ENCODE measurements at regions not wholly inside any gene's neighbourhood (a gene's known extent, or its start where the extent isn't known, plus 50 kb on each side); places are given as distances from the start of the nearest gene placed in this dataset.
A peak's percentile ranks its signal among the peaks of the same experiment; 100 is the strongest.
"Not testable (repeated sequence)": the region's sequence is repeated elsewhere in the genome, so short reads cannot be mapped to it uniquely, and the experiment has no call there.

DNA sequence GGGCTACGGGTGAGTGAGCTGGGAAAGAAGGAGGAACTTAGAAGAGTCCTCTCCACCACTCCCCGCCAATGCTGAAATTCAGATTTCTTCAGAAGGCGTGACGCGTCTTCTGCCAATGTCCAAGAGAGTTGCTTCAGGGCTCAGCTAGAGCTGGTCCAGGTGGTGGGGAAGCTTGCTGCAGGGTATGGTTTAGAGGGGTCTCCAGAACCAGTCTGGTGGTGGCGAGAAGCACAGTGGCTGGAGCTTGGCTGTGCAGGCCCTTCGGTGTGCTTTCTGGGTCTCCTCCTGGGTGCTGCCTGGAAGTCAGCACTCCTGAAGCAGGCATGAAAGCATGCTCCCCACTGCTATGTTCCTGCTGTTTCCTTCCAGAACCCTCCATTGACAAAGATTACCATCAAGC, 387.2 kb downstream of the PTPRU start:
- no peaks in the 10 kb centered on the region for H3K36me3 Mint-ChIP-seq (ENCODE audit: insufficient read depth)
- peaks cover 8% of the 10 kb centered on the region for H3K4me1 Mint-ChIP-seq (ENCODE audit: low read depth)
- TF ChIP-seq CTCF (IDR thresholded peaks at IDR 0.05; ENCODE audit: unreplicated experiment): no peak

GRCh38 chr1:29621826-29622435, 385.6 kb downstream of the PTPRU start:
- no peak for TF ChIP-seq CTCF (IDR thresholded peaks at IDR 0.05; ENCODE audit: unreplicated experiment)
- Mint-ChIP-seq H3K27ac (no peak overlapping the region), H3K4me3 (ENCODE audit: low read depth) (no peak overlapping the region), H3K27me3 (peaks cover 6% of the 10 kb centered on the region), H3K36me3 (ENCODE audit: insufficient read depth) (no peaks in the 10 kb centered on the region), H3K9me3 (ENCODE audit: low read depth) (no peaks in the 10 kb centered on the region), H3K4me1 (ENCODE audit: low read depth) (peaks cover 8% of the 10 kb centered on the region)
- DNase-seq (ENCODE audit: low spot score, unreplicated experiment): no peak

More for the DNA sequence above, 387.2 kb downstream of the PTPRU start:
- Mint-ChIP-seq H3K4me3 (ENCODE audit: low read depth) (no peak overlapping the region), H3K27me3 (peaks cover 6% of the 10 kb centered on the region), H3K27ac (no peak overlapping the region), H3K9me3 (ENCODE audit: low read depth) (no peaks in the 10 kb centered on the region)
- DNase-seq (ENCODE audit: low spot score, unreplicated experiment): no peak

GRCh38 chr1:29620631-29621030, 384.3 kb downstream of the PTPRU start:
- Mint-ChIP-seq H3K27ac (peak overlapping the region; percentile 13), H3K27me3 (peaks cover 6% of the 10 kb centered on the region), H3K4me3 (ENCODE audit: low read depth) (no peak overlapping the region), H3K36me3 (ENCODE audit: insufficient read depth) (no peaks in the 10 kb centered on the region), H3K4me1 (ENCODE audit: low read depth) (peaks cover 8% of the 10 kb centered on the region), H3K9me3 (ENCODE audit: low read depth) (peaks cover 6% of the 10 kb centered on the region)
- TF ChIP-seq CTCF (IDR thresholded peaks at IDR 0.05; ENCODE audit: unreplicated experiment): no peak
- DNase-seq (ENCODE audit: low spot score, unreplicated experiment): peak; percentile 6

- Mint-ChIP-seq H3K27me3 (peaks cover 2% of the 10 kb centered on the region), H3K9me3 (ENCODE audit: low read depth) (peaks cover 16% of the 10 kb centered on the region), H3K4me1 (ENCODE audit: low read depth) (peaks cover 5% of the 10 kb centered on the region), H3K27ac (no peak overlapping the region), H3K36me3 (ENCODE audit: insufficient read depth) (peaks cover 2% of the 10 kb centered on the region), H3K4me3 (ENCODE audit: low read depth) (no peak overlapping the region)
- no peak for DNase-seq (ENCODE audit: low spot score, unreplicated experiment)
- no peak for TF ChIP-seq CTCF (IDR thresholded peaks at IDR 0.05; ENCODE audit: unreplicated experiment)
Observed at GRCh38 chr1:29607236-29607635, 370.9 kb downstream of the PTPRU start.

GRCh38 chr1:29604796-29605195, 368.5 kb downstream of the PTPRU start:
- not testable (repeated sequence) for H3K4me3 Mint-ChIP-seq (ENCODE audit: low read depth); H3K36me3 Mint-ChIP-seq (ENCODE audit: insufficient read depth); H3K4me1 Mint-ChIP-seq (ENCODE audit: low read depth); H3K27me3 Mint-ChIP-seq; H3K27ac Mint-ChIP-seq
- peak; percentile 4 for DNase-seq (ENCODE audit: low spot score, unreplicated experiment)
- peaks cover 16% of the 10 kb centered on the region for H3K9me3 Mint-ChIP-seq (ENCODE audit: low read depth)

- DNase-seq (ENCODE audit: low spot score, unreplicated experiment): no peak
Observed at GRCh38 chr1:29603622-29604021, 367.3 kb downstream of the PTPRU start.

More at GRCh38 chr1:29603622-29604021, 367.3 kb downstream of the PTPRU start:
- H3K9me3 Mint-ChIP-seq (ENCODE audit: low read depth): peaks cover 16% of the 10 kb centered on the region
- no peak overlapping the region for H3K4me3 Mint-ChIP-seq (ENCODE audit: low read depth)
- H3K4me1 Mint-ChIP-seq (ENCODE audit: low read depth): peaks cover 5% of the 10 kb centered on the region
- H3K27ac Mint-ChIP-seq: no peak overlapping the region
- H3K27me3 Mint-ChIP-seq: peaks cover 5% of the 10 kb centered on the region
- H3K36me3 Mint-ChIP-seq (ENCODE audit: insufficient read depth): peaks cover 2% of the 10 kb centered on the region
- TF ChIP-seq CTCF (IDR thresholded peaks at IDR 0.05; ENCODE audit: unreplicated experiment): no peak

Measured in progenitor cell of endocrine pancreas (in vitro differentiated cells).